WI38 (cell line): ENCODE measurements at regions not wholly inside any gene's neighbourhood (a gene's known extent, or its start where the extent isn't known, plus 50 kb on each side); places are given as distances from the start of the nearest gene placed in this dataset.

ENCODE experiments used
- H3K4me3 ChIP-seq: 2 replicates; pipeline ENCODE4 v1.5.1; 2011; ENCODE audit warnings: low read depth, mild to moderate bottlenecking, control low read depth, low read length
- CTCF ChIP-seq: IDR thresholded peaks from 2 replicates; pipeline ENCODE4 v1.5.1; 2012; ENCODE audit warnings: low read depth, mild to moderate bottlenecking, control low read depth, low read length

DNA sequence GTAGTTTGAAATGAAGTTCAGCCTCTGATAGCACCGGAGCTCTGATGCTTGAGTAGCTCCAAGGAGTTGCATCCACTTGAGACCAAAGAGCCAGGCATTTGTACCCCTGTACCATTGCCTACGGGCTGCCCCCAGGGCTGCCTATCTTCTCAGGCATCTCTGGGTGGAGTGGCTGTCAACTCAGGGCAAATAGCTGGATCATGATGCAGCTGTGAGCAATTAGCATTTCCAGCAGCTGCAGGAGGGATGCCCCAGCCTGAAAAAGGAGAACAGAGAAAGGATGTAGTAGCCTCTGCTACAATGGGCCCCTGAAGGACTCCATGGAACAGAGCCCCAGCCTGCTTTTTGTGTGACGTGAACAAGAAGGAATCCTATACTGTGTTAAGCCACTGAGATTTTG is 492.6 kb downstream of the BCOR start:
- no peak overlapping the region for H3K4me3 ChIP-seq
- TF ChIP-seq CTCF, result no peak

DNA sequence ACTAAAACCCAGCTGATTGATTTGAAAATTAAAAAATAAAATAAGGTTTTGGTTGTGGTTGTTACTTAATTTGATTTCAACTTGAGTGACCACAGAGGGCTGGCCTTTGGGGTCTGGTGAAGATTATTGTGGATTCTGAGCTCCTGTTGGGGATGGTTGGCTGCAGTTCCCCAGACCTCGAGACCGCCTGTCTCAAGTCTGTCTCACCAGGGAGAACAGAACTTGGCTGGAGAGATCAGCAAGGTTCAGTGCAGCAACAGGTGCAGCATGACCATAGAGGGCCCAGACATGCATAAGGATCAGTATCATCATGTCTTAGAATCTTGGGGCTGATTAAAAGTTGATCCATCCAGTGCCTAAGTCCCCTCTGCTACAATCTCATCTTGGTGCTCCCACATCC is 491.9 kb downstream of the BCOR start:
- no peak for TF ChIP-seq CTCF
- no peak overlapping the region for H3K4me3 ChIP-seq

- TF ChIP-seq CTCF, result no peak; the same call in 1 of the 2 replicates
Measured at GRCh38 chrX:39609941-39610340, 487.8 kb downstream of the BCOR start.

DNA sequence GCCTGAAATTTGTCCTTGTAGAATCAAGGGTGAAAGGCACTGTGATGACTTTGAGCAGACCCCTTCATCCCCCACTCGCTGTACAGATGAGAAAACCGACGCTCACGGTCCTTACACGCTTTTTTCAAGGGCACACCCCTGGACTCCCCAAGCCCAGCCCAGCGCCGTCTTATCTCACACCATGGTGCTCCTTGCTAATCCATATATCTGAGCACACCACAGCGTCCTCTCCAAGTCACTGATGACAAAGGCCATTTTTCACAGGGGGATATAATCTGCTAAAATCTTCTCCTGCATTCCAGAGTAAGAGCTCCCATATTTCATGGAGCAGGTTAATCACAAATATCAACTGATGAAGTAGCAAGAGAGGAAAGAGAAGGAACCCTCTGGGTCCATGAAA is 486.3 kb downstream of the BCOR start:
- no peak overlapping the region for H3K4me3 ChIP-seq
- no peak for TF ChIP-seq CTCF

More at GRCh38 chrX:39609941-39610340, 487.8 kb downstream of the BCOR start:
- no peak overlapping the region for H3K4me3 ChIP-seq

- TF ChIP-seq CTCF, result no peak
- H3K4me3 ChIP-seq, result no peak overlapping the region
Measured at GRCh38 chrX:39613482-39613995, 484.2 kb downstream of the BCOR start.

GRCh38 chrX:39613997-39614679 is 483.6 kb downstream of the BCOR start:
- no peak for TF ChIP-seq CTCF
- H3K4me3 ChIP-seq, result no peak overlapping the region

DNA sequence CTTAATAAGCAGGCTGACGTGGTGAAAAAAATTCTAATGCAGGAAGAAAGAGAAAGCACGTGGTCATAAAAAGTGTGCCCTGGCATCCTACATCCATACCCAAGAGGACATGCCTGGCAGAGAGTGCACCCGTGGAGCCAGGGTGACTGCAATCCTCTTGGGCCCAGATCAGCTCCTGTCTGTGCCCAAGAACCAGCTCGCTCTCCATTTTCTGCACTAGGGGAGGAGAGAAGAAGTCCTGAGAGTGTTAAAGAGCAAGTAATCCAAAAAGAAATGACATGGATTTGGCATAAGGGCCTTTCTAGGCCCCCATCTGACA is 483.1 kb downstream of the BCOR start:
- no peak for TF ChIP-seq CTCF
- H3K4me3 ChIP-seq, result no peak overlapping the region
